Epithelial cell of proximal tubule (primary cell): ENCODE measurements at regions not wholly inside any gene's neighbourhood (a gene's known extent, or its start where the extent isn't known, plus 50 kb on each side); places are given as distances from the start of the nearest gene placed in this dataset.
"Not testable (repeated sequence)": the region's sequence is repeated elsewhere in the genome, so short reads cannot be mapped to it uniquely, and the experiment has no call there.

Experiments used
- DNase-seq: peaks from one replicate; pipeline ENCODE4 v3.0.0-alpha.2; 2011; ENCODE audit warnings: low read depth
- H3K4me3 ChIP-seq: 2 replicates; pipeline ENCODE4 v1.5.1; 2011; ENCODE audit warnings: low read depth, mild to moderate bottlenecking, low read length
- TF ChIP-seq, protein P1 (sequence below): conservative IDR thresholded peaks from 2 replicates; pipeline ENCODE4 v1.5.1; 2012; ENCODE audit warnings: low read depth, mild to moderate bottlenecking, low read length

GRCh38 chr5:82521431-82522051, 243.4 kb upstream of the RPS23 start:
- H3K4me3 ChIP-seq: no peak overlapping the region
- TF ChIP-seq, protein P1, sequence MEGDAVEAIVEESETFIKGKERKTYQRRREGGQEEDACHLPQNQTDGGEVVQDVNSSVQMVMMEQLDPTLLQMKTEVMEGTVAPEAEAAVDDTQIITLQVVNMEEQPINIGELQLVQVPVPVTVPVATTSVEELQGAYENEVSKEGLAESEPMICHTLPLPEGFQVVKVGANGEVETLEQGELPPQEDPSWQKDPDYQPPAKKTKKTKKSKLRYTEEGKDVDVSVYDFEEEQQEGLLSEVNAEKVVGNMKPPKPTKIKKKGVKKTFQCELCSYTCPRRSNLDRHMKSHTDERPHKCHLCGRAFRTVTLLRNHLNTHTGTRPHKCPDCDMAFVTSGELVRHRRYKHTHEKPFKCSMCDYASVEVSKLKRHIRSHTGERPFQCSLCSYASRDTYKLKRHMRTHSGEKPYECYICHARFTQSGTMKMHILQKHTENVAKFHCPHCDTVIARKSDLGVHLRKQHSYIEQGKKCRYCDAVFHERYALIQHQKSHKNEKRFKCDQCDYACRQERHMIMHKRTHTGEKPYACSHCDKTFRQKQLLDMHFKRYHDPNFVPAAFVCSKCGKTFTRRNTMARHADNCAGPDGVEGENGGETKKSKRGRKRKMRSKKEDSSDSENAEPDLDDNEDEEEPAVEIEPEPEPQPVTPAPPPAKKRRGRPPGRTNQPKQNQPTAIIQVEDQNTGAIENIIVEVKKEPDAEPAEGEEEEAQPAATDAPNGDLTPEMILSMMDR: no peak
- DNase-seq: no peak

DNA sequence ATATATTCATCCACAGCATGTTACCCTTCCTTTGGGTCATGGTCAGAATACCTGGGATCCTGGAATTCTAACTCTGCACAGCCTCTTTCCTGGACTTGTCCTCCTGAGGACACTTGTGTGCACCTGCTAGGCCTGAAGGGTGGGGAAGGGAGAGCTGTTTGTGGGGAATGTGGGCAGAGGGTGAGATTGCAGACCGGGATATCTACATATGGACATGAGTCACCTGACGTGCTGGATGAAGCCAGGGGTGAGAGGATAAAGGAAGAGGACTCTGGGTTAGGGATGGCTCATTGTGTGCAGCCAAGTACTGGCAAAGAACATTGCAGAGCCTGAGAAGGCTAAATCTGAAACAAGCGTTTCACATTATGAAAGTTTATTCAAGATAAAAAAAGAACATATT, 241.4 kb upstream of the RPS23 start:
- no peak for DNase-seq
- TF ChIP-seq, protein P1: no peak

GRCh38 chr5:82517544-82518075, 239.5 kb upstream of the RPS23 start:
- TF ChIP-seq, protein P1: no peak
- DNase-seq: no peak
- H3K4me3 ChIP-seq: no peak overlapping the region

More for the DNA sequence above, 241.4 kb upstream of the RPS23 start:
- no peak overlapping the region for H3K4me3 ChIP-seq

DNA sequence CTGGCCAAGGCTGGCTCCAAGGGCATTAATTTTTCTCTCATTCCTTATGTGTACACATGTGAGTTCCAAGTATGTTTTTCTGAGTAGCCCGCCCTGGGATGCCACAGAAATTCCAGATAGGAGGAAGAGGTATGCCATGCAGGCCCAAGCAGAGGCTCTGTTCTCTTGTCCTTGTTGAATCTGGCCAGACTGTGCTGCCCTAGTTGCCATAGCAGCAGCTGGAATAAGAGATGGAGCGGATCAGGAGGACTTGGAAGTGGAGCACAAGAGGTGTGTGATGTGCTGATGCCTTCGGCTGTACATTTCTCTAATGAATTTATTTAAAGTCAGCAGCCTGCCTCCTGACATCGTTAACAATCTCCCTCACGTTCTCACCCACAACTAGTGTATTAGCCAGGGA, 235.6 kb upstream of the RPS23 start:
- no peak for DNase-seq
- TF ChIP-seq, protein P1: no peak
- no peak overlapping the region for H3K4me3 ChIP-seq

DNA sequence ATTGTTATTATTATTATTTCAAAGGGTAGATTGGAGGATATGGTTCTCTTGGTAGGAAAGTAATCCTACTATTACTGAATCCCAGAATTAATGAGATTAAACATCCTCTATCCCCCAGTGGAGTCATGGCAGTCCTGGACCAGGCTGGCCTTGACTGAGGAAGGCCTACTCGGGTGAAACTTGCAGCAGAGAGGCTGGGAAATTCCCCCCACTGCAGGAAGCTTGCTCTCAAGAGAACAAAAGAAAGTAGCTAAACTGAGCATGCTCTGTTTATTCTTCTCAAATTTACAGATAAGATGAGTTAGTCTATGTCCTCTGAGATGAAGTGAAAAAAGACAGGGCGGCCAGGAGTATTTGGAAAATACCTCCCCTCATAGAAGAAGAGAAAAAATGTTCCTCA, 233.9 kb upstream of the RPS23 start:
- no peak for DNase-seq
- no peak overlapping the region for H3K4me3 ChIP-seq
- TF ChIP-seq, protein P1: no peak

GRCh38 chr5:82511134-82511533, 233.0 kb upstream of the RPS23 start:
- TF ChIP-seq, protein P1: no peak
- DNase-seq: no peak
- H3K4me3 ChIP-seq: no peak overlapping the region

DNA sequence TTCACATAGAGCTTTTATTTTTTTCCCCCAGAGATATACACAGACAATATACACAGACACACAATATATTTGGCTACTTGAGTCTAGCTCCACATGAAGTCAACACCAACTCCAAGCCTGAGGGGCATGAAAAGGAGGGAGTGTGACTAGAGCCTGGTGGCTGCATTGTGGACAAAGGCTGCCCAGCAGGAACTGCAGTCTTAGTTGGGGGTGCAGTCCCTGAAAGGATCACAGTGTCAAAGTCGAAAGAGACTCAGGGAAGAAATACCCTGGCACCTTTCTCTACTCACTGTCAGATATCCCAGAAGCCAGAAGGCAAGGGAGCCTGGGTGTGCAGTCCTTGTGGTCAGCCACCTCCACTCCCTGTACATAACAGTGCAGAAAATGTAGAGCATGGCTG, 231.6 kb upstream of the RPS23 start:
- no peak overlapping the region for H3K4me3 ChIP-seq
- TF ChIP-seq, protein P1: no peak
- DNase-seq: no peak

DNA sequence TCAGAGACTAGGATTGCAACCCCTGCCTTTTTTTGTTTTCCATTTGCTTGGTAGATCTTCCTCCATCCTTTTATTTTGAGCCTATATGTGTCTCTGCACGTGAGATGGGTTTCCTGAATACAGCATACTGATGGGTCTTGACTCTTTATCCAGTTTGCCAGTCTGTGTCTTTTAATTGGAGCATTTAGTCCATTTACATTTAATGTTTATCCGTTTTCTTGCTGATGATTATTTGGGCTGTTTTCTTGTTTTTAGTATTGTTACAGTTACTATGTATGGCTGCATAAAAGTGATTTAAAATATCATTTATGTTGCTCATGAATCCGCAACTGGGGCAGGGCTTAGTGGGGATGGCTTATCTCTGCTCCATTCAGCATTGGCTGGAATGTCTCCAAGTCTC, 228.2 kb upstream of the RPS23 start:
- not testable (repeated sequence) for H3K4me3 ChIP-seq

More for the DNA sequence above, 228.2 kb upstream of the RPS23 start:
- DNase-seq: not testable (repeated sequence)
